Esophagus (tissue), 2 donors: ENCODE measurements at regions not wholly inside any gene's neighbourhood (a gene's known extent, or its start where the extent isn't known, plus 50 kb on each side); places are given as distances from the start of the nearest gene placed in this dataset.

Experiments used
- H3K27ac ChIP-seq, 2 donors: one replicate each; pipeline ENCODE4 v1.5.1; 2013; ENCODE audit warnings: low read depth in 2 of 2, mild to moderate bottlenecking in 2 of 2, inconsistent platforms in 1 of 2, low read length in 1 of 2, moderate library complexity in 1 of 2
- H3K27me3 ChIP-seq, 2 donors: one replicate each; pipeline ENCODE4 v1.6.1; 2013; ENCODE audit warnings: low read length in 2 of 2, control low read depth in 1 of 2, mild to moderate bottlenecking in 1 of 2; ENCODE audit not compliant: insufficient read depth in 2 of 2, control insufficient read depth in 1 of 2
- H3K36me3 ChIP-seq, 2 donors: one replicate each; pipeline ENCODE4 v1.6.1; 2013; ENCODE audit warnings: low read length in 1 of 2; ENCODE audit not compliant: control insufficient read depth in 2 of 2, insufficient read depth in 2 of 2
- H3K4me1 ChIP-seq, 2 donors: one replicate each; pipeline ENCODE4 v1.6.1; 2013; ENCODE audit warnings: low read length in 1 of 2; ENCODE audit not compliant: control insufficient read depth in 2 of 2, insufficient read depth in 2 of 2
- H3K4me3 ChIP-seq, 2 donors: one replicate each; pipeline ENCODE4 v1.5.1; 2013; ENCODE audit warnings: low read length in 2 of 2, mild to moderate bottlenecking in 2 of 2, low read depth in 1 of 2, moderate library complexity in 1 of 2
- H3K9me3 ChIP-seq, 2 donors: one replicate each; pipeline ENCODE4 v1.6.1; 2013; ENCODE audit warnings: mild to moderate bottlenecking in 2 of 2, low read depth in 1 of 2, low read length in 1 of 2, moderate library complexity in 1 of 2; ENCODE audit not compliant: control insufficient read depth in 2 of 2, insufficient read depth in 1 of 2
- WGBS, 2 donors: extraction: QIAGEN DNeasy Blood & Tissue Kit; methylation state at CpG; one replicate each; pipeline ENCODE4 v1.1.7; 2013; 5-methylcytosine and 5-hydroxymethylcytosine counted together
- donor health status: healthy with polysubstance abuse.
- donor health status: Bipolar disorder and iron deficiency.

- Histone ChIP-seq H3K27ac (no peak overlapping the region), H3K9me3 (no peaks in the 10 kb centered on the region), H3K36me3 (no peaks in the 10 kb centered on the region), H3K4me1 (no peaks in the 10 kb centered on the region), H3K27me3 (no peaks in the 10 kb centered on the region), H3K4me3 (no peak overlapping the region)
- WGBS, 2 donors, result 88 to 95% methylated on average over 4 of the region's 4 CpGs
Measured at GRCh38 chr14:96673706-96674105, 123.5 kb upstream of the VRK1 start.

- WGBS, 2 donors, result 93 to 94% methylated on average over 3 of the region's 3 CpGs
- no peaks in the 10 kb centered on the region for H3K36me3 ChIP-seq
- no peaks in the 10 kb centered on the region for H3K9me3 ChIP-seq
- no peaks in the 10 kb centered on the region for H3K27me3 ChIP-seq
- no peak overlapping the region for H3K27ac ChIP-seq
- H3K4me1 ChIP-seq, result no peaks in the 10 kb centered on the region
- H3K4me3 ChIP-seq, result no peak overlapping the region
Measured at GRCh38 chr14:96674121-96674520, 123.1 kb upstream of the VRK1 start.

GRCh38 chr14:96676166-96676565, 121.0 kb upstream of the VRK1 start:
- Histone ChIP-seq H3K27me3 (no peaks in the 10 kb centered on the region), H3K27ac (no peak overlapping the region), H3K9me3 (no peaks in the 10 kb centered on the region), H3K4me1 (no peaks in the 10 kb centered on the region), H3K4me3 (no peak overlapping the region), H3K36me3 (no peaks in the 10 kb centered on the region)

GRCh38 chr14:96681829-96682228, 115.4 kb upstream of the VRK1 start:
- no peaks in the 10 kb centered on the region for H3K9me3 ChIP-seq
- no peaks in the 10 kb centered on the region for H3K36me3 ChIP-seq
- H3K27me3 ChIP-seq, result no peaks in the 10 kb centered on the region
- no peak overlapping the region for H3K4me3 ChIP-seq
- WGBS, 2 donors, result 80 to 81% methylated on average over 7 of the region's 7 CpGs
- no peaks in the 10 kb centered on the region for H3K4me1 ChIP-seq
- H3K27ac ChIP-seq, result no peak overlapping the region

- Histone ChIP-seq H3K27ac (no peak overlapping the region), H3K27me3 (no peaks in the 10 kb centered on the region), H3K4me3 (no peak overlapping the region), H3K4me1 (no peaks in the 10 kb centered on the region), H3K36me3 (no peaks in the 10 kb centered on the region), H3K9me3 (no peaks in the 10 kb centered on the region)
- WGBS, 2 donors, result 62 to 67% methylated on average over 3 of the region's 3 CpGs
Measured at GRCh38 chr14:96682401-96682800, 114.8 kb upstream of the VRK1 start.

- Histone ChIP-seq H3K4me1 (no peaks in the 10 kb centered on the region), H3K27ac (no peak overlapping the region), H3K36me3 (no peaks in the 10 kb centered on the region), H3K27me3 (no peaks in the 10 kb centered on the region), H3K4me3 (no peak overlapping the region), H3K9me3 (no peaks in the 10 kb centered on the region)
- WGBS, 2 donors, result 73 to 75% methylated on average over 8 of the region's 8 CpGs
Measured at GRCh38 chr14:96683562-96684289, 113.5 kb upstream of the VRK1 start.

GRCh38 chr14:96686126-96686525, 111.1 kb upstream of the VRK1 start:
- H3K27ac ChIP-seq, result no peak overlapping the region
- 42 to 52% methylated on average over 3 of the region's 3 CpGs for WGBS, 2 donors
- H3K4me3 ChIP-seq, result no peak overlapping the region
- H3K36me3 ChIP-seq, result no peaks in the 10 kb centered on the region
- H3K4me1 ChIP-seq, result no peaks in the 10 kb centered on the region
- no peaks in the 10 kb centered on the region for H3K27me3 ChIP-seq
- no peaks in the 10 kb centered on the region for H3K9me3 ChIP-seq

GRCh38 chr14:96688629-96689028, 108.6 kb upstream of the VRK1 start:
- Histone ChIP-seq H3K4me3 (no peak overlapping the region), H3K36me3 (no peaks in the 10 kb centered on the region), H3K27me3 (no peaks in the 10 kb centered on the region), H3K4me1 (no peaks in the 10 kb centered on the region), H3K9me3 (no peaks in the 10 kb centered on the region), H3K27ac (no peak overlapping the region)
- 83 to 86% methylated on average over 1 of the region's 1 CpG for WGBS, 2 donors

- no peaks in the 10 kb centered on the region for H3K36me3 ChIP-seq
Measured at GRCh38 chr14:96690713-96691383, 106.3 kb upstream of the VRK1 start.

GRCh38 chr14:96693252-96693820, 103.8 kb upstream of the VRK1 start:
- peaks cover 0 to 3% of the 10 kb centered on the region in 2 donors for H3K27me3 ChIP-seq
- no peak overlapping the region for H3K4me3 ChIP-seq
- 64 to 71% methylated on average over 4 of the region's 4 CpGs for WGBS, 2 donors
- no peaks in the 10 kb centered on the region for H3K4me1 ChIP-seq
- H3K9me3 ChIP-seq, result no peaks in the 10 kb centered on the region
- no peak overlapping the region for H3K27ac ChIP-seq
- H3K36me3 ChIP-seq, result no peaks in the 10 kb centered on the region

More at GRCh38 chr14:96690713-96691383, 106.3 kb upstream of the VRK1 start:
- WGBS, 2 donors, result 71 to 72% methylated on average over 4 of the region's 4 CpGs
- H3K27me3 ChIP-seq, result no peaks in the 10 kb centered on the region
- no peaks in the 10 kb centered on the region for H3K9me3 ChIP-seq
- H3K4me1 ChIP-seq, result no peaks in the 10 kb centered on the region
- H3K4me3 ChIP-seq, result no peak overlapping the region
- no peak overlapping the region for H3K27ac ChIP-seq
